ENCODE measurements at regions not wholly inside any gene's neighbourhood (a gene's known extent, or its start where the extent isn't known, plus 50 kb on each side); places are given as distances from the start of the nearest gene placed in this dataset.

- TF ChIP-seq, protein P1, sequence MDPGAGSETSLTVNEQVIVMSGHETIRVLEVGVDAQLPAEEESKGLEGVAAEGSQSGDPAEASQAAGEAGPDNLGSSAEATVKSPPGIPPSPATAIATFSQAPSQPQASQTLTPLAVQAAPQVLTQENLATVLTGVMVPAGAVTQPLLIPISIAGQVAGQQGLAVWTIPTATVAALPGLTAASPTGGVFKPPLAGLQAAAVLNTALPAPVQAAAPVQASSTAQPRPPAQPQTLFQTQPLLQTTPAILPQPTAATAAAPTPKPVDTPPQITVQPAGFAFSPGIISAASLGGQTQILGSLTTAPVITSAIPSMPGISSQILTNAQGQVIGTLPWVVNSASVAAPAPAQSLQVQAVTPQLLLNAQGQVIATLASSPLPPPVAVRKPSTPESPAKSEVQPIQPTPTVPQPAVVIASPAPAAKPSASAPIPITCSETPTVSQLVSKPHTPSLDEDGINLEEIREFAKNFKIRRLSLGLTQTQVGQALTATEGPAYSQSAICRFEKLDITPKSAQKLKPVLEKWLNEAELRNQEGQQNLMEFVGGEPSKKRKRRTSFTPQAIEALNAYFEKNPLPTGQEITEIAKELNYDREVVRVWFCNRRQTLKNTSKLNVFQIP (CRISPR knock-in tag; IDR thresholded peaks at IDR 0.05; ENCODE audit: borderline replicate concordance, low read depth), result no peak
- TF ChIP-seq TSHZ2 (CRISPR knock-in tag; IDR thresholded peaks at IDR 0.05) (no peak), ZNF70 (CRISPR knock-in tag; IDR thresholded peaks at IDR 0.05) (no peak), ZFP3 (CRISPR knock-in tag; IDR thresholded peaks at IDR 0.05) (no peak), PPARA (CRISPR knock-in tag; IDR thresholded peaks at IDR 0.05; ENCODE audit: borderline replicate concordance) (no peak), ZFP30 (CRISPR knock-in tag; IDR thresholded peaks at IDR 0.05) (no peak), ESRRG (CRISPR knock-in tag; IDR thresholded peaks at IDR 0.05) (no peak), CSRNP3 (CRISPR knock-in tag; IDR thresholded peaks at IDR 0.05) (no peak), ZNF8 (CRISPR knock-in tag; IDR thresholded peaks at IDR 0.05) (no peak)
- TF ChIP-seq, protein P2, sequence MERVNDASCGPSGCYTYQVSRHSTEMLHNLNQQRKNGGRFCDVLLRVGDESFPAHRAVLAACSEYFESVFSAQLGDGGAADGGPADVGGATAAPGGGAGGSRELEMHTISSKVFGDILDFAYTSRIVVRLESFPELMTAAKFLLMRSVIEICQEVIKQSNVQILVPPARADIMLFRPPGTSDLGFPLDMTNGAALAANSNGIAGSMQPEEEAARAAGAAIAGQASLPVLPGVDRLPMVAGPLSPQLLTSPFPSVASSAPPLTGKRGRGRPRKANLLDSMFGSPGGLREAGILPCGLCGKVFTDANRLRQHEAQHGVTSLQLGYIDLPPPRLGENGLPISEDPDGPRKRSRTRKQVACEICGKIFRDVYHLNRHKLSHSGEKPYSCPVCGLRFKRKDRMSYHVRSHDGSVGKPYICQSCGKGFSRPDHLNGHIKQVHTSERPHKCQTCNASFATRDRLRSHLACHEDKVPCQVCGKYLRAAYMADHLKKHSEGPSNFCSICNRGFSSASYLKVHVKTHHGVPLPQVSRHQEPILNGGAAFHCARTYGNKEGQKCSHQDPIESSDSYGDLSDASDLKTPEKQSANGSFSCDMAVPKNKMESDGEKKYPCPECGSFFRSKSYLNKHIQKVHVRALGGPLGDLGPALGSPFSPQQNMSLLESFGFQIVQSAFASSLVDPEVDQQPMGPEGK (CRISPR knock-in tag; IDR thresholded peaks at IDR 0.05; ENCODE audit: borderline replicate concordance), result no peak
Observed at GRCh38 chr13:110042253-110042950, 256.0 kb upstream of the IRS2 start.
